HEK293T (cell line): ENCODE measurements at regions not wholly inside any gene's neighbourhood (a gene's known extent, or its start where the extent isn't known, plus 50 kb on each side); places are given as distances from the start of the nearest gene placed in this dataset.

Experiments used
- CTCF ChIA-PET: fragments of 350-600 bp; formaldehyde crosslinking; extraction: SDS; loops from one replicate; lab custom pipeline; 2021; ENCODE audit warnings: antibody characterized with exemption, inconsistent platforms; lab: Yijun Ruan, JAX
- POLR2A ChIA-PET: fragments of 350-600 bp; formaldehyde crosslinking; extraction: SDS; loops from one replicate; lab custom pipeline; 2020; ENCODE audit warnings: antibody characterized with exemption, inconsistent platforms; lab: Yijun Ruan, JAX
- DNase-seq: peaks from one replicate; pipeline ENCODE4 v3.0.0; 2012; ENCODE audit warnings: mixed read lengths; ENCODE audit errors: extremely low spot score
- ARNT ChIP-seq: fragments of 450-650 bp; IDR thresholded peaks from 2 replicates; pipeline ENCODE4 v1.6.1; 2017; ENCODE audit warnings: mild to moderate bottlenecking
- BHLHE40 ChIP-seq: fragments of 450-650 bp; IDR thresholded peaks from 2 replicates; pipeline ENCODE4 v1.6.1; 2016; ENCODE audit warnings: mild to moderate bottlenecking, moderate library complexity, borderline replicate concordance
- CTBP1 ChIP-seq: fragments of 450-650 bp; IDR thresholded peaks from 2 replicates; pipeline ENCODE4 v1.6.1; 2016; ENCODE audit warnings: borderline replicate concordance
- ELF4 ChIP-seq: fragments of 450-650 bp; IDR thresholded peaks from 2 replicates; pipeline ENCODE4 v1.6.1; 2017; ENCODE audit warnings: antibody characterized with exemption
- FOXA1 ChIP-seq: fragments of 450-650 bp; IDR thresholded peaks from 2 replicates; pipeline ENCODE4 v1.6.1; 2016; ENCODE audit warnings: mild to moderate bottlenecking
- FOXK2 ChIP-seq: fragments of 450-650 bp; IDR thresholded peaks from 2 replicates; pipeline ENCODE4 v1.6.1; 2016; ENCODE audit warnings: mild to moderate bottlenecking
- FOXM1 ChIP-seq: fragments of 450-650 bp; IDR thresholded peaks from 2 replicates; pipeline ENCODE4 v1.6.1; 2017; ENCODE audit warnings: mild to moderate bottlenecking, borderline replicate concordance
- HDGF ChIP-seq: fragments of 450-650 bp; IDR thresholded peaks from 2 replicates; pipeline ENCODE4 v1.6.1; 2017; ENCODE audit warnings: antibody characterized with exemption, borderline replicate concordance
- L3MBTL2 ChIP-seq: fragments of 450-650 bp; conservative IDR thresholded peaks from 2 replicates; pipeline ENCODE4 v1.6.1; 2016; ENCODE audit warnings: mild to moderate bottlenecking
- LEF1 ChIP-seq: fragments of 450-650 bp; IDR thresholded peaks from 2 replicates; pipeline ENCODE4 v1.6.1; 2017; ENCODE audit warnings: mild to moderate bottlenecking, borderline replicate concordance
- NFRKB ChIP-seq: fragments of 450-650 bp; IDR thresholded peaks from 2 replicates; pipeline ENCODE4 v1.6.1; 2016; ENCODE audit warnings: mild to moderate bottlenecking, moderate library complexity
- PKNOX1 ChIP-seq: fragments of 450-650 bp; IDR thresholded peaks from 2 replicates; pipeline ENCODE4 v1.6.1; 2016
- SP1 ChIP-seq: fragments of 450-650 bp; IDR thresholded peaks from 2 replicates; pipeline ENCODE4 v1.6.1; 2017
- SUZ12 ChIP-seq: fragments of 450-650 bp; IDR thresholded peaks from 2 replicates; pipeline ENCODE4 v1.6.1; 2016; ENCODE audit warnings: mild to moderate bottlenecking
- TARDBP ChIP-seq: fragments of 450-650 bp; IDR thresholded peaks from 2 replicates; pipeline ENCODE4 v1.6.1; 2016
- ZNF384 ChIP-seq: fragments of 450-650 bp; IDR thresholded peaks from 2 replicates; pipeline ENCODE4 v1.6.1; 2016

- DNase-seq: no peak
- POLR2A ChIA-PET: no interaction called here
- CTCF ChIA-PET: no interaction called here
- TF ChIP-seq L3MBTL2 (no peak), ARNT (no peak), BHLHE40 (no peak), NFRKB (no peak), ELF4 (no peak), HDGF (no peak), CTBP1 (no peak), LEF1 (no peak), FOXA1 (no peak), PKNOX1 (no peak), ZNF384 (no peak), SP1 (no peak), SUZ12 (no peak)
Measured at GRCh38 chr2:15776992-15777702, 163.2 kb upstream of the MYCN start.

GRCh38 chr2:15777795-15778371 is 162.5 kb upstream of the MYCN start:
- TF ChIP-seq HDGF (no peak), CTBP1 (no peak), FOXM1 (no peak), NFRKB (no peak), ELF4 (no peak), BHLHE40 (no peak), ZNF384 (no peak), L3MBTL2 (no peak)
- CTCF ChIA-PET: no interaction called here
- DNase-seq: no peak
- POLR2A ChIA-PET: no interaction called here

GRCh38 chr2:15778529-15779219 is 161.7 kb upstream of the MYCN start:
- DNase-seq: no peak
- POLR2A ChIA-PET: no interaction called here
- CTCF ChIA-PET: no interaction called here
- TF ChIP-seq L3MBTL2: no peak
- no peak for TF ChIP-seq CTBP1
- TF ChIP-seq ELF4: no peak
- no peak for TF ChIP-seq FOXA1
- TF ChIP-seq HDGF: no peak
- no peak for TF ChIP-seq PKNOX1
- no peak for TF ChIP-seq ARNT
- TF ChIP-seq ZNF384: no peak
- no peak for TF ChIP-seq LEF1
- no peak for TF ChIP-seq BHLHE40
- no peak for TF ChIP-seq NFRKB
- no peak for TF ChIP-seq SP1
- TF ChIP-seq FOXM1: no peak

- TF ChIP-seq TARDBP: no peak
- no peak for TF ChIP-seq ARNT
- no peak for TF ChIP-seq ELF4
- TF ChIP-seq SP1: no peak
- TF ChIP-seq L3MBTL2: no peak
- TF ChIP-seq BHLHE40: no peak
- no peak for TF ChIP-seq FOXA1
- TF ChIP-seq FOXM1: no peak
- no peak for TF ChIP-seq LEF1
- no peak for TF ChIP-seq FOXK2
- TF ChIP-seq NFRKB: no peak
- no peak for TF ChIP-seq SUZ12
- TF ChIP-seq CTBP1: no peak
- ChIA-PET POLR2A (no interaction called here), CTCF (no interaction called here)
- DNase-seq: no peak
Measured at GRCh38 chr2:15779381-15780041, 160.8 kb upstream of the MYCN start.

GRCh38 chr2:15780234-15780633 is 160.1 kb upstream of the MYCN start:
- TF ChIP-seq L3MBTL2 (no peak), LEF1 (no peak), SUZ12 (no peak), FOXM1 (no peak), HDGF (no peak), SP1 (no peak), CTBP1 (no peak), TARDBP (no peak), FOXK2 (no peak), FOXA1 (no peak), ELF4 (no peak), NFRKB (no peak)
- POLR2A ChIA-PET: no interaction called here
- CTCF ChIA-PET: no interaction called here
- DNase-seq: no peak
